HG03469 (cell line): ENCODE measurements at regions not wholly inside any gene's neighbourhood (a gene's known extent, or its start where the extent isn't known, plus 50 kb on each side); places are given as distances from the start of the nearest gene placed in this dataset.
"Not testable (repeated sequence)": the region's sequence is repeated elsewhere in the genome, so short reads cannot be mapped to it uniquely, and the experiment has no call there.

ENCODE experiments used
- ATAC-seq: cut with Tn5 transposase; IDR thresholded peaks from one replicate; pipeline ENCODE4 v1.9.1; 2021; ENCODE audit warnings: mild to moderate bottlenecking, moderate library complexity, moderate number of reproducible peaks; ENCODE audit not compliant: unreplicated experiment

DNA sequence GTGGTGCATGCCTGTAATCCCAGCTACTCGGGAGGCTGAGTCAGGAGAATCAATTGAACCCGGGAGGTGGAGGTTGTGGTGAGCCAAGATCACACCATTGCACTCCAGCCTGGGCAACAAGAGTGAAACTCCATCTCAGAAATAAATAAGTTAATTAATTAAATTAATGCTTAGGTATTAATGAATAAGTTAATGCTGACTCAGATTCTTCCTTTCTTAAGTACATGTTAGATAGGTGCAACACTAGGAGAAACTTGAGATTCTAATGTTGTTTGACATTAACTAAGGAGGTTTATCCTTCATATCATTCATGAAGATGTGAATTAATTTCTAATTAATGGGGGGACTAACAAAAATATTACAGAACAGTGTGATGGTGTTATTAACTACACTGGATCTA lies 812.6 kb upstream of the SPRY2 start:
- no peak for ATAC-seq

DNA sequence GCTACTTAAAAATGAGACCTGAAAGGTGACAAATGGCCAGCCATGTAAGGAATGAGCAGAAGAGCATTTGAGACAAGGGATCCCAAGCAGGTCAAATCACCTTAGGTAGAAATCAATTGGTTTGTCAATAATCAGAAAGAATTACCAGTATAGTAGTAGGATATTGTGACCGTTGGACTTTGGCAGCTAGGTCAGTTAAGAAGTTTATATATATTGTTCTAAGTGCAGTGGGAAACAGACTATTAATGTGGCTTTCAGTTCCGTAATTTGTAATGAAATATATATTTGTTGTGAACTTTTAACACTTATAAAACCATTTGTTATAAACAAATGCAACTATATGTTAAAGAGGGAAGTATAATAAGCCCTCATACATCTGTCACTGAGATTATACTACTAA lies 807.9 kb upstream of the SPRY2 start:
- ATAC-seq = no peak

DNA sequence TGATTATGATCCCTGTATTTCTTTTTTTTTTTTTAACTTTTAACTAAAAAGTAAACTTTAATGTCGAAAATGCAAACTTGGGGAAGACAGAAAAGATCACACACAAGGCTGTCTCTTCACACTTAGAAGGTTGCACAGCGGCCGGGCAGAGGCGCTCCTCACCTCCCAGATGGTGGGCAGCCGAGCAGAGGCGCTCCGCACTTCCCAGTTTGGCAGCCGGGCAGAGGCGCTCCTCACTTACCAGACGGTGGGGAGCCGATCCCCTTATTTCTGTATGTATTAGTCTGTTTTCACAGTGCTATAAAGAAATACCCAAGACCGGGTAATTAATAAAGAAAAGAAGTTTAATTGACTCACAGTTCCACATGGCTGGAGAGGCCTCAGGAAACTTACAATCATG lies 805.6 kb upstream of the SPRY2 start:
- ATAC-seq = not testable (repeated sequence)

DNA sequence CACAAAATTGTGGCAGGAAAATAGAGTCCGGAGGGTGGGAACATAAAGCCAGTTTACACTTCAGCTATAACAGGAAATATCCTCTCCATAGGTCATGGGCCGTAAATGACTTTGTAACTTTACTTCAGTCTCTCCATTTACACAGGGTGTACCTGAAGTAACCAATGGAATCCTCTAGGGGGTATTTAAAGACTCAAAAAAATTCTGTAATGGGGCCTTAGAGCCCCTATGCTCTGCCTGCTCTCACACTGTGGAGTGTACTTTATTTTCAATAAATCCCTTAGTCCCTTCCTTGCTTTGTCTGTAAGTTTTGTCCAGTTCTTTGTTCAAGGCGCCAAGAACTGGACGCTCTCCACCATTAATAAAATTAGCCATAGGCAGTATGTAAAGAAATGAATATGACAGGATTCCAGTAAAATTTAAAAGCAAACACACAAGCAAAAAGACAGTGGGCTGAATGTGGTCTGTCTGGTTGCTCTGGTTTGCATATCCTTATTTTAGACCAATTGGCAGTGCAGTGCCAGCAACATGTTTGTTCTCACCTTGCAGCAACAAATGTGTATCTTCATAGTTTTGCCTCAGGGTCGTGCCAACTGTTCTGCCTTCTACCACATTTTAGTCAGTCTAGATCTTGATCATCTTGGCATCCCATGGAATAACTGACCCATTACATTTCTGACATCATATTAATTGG lies 801.5 kb upstream of the SPRY2 start:
- ATAC-seq = no peak

DNA sequence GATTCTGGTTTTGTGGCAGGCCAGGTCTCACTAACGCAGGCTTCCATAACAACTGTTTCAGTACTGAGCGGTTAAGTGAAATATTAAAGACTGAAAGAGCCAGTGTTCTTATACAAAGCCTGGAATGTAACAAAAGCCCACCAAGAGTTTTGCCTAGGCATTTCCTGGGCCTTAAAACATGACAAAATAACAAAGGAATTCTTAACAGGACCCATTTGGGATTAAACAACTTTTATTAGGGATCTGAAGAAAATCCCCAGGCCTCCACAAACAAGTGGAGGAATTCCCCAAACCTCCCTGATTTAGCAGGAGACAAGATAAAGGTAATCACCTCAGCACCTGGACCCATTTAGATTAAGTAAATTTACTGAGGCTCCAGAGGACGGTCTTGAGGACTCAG lies 799.7 kb upstream of the SPRY2 start:
- no peak for ATAC-seq

DNA sequence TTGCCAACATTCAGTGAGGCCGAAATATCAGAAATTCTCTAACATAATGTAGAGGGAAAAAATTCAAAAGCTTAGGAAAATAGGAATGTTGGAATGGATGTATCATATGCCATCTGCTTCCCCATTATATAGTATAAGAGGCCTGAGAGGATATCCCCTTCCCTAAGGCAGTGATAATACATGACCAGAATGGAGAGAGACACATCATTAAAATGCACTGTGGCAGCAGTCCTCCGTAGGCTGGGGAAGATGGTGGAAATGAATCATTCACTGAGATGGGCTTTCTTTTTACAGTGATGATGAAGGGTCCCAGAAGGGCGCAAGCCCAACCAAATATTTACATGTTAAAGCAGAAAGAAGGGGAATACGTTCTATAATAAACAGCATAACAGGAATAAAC lies 799.1 kb upstream of the SPRY2 start:
- ATAC-seq = no peak

DNA sequence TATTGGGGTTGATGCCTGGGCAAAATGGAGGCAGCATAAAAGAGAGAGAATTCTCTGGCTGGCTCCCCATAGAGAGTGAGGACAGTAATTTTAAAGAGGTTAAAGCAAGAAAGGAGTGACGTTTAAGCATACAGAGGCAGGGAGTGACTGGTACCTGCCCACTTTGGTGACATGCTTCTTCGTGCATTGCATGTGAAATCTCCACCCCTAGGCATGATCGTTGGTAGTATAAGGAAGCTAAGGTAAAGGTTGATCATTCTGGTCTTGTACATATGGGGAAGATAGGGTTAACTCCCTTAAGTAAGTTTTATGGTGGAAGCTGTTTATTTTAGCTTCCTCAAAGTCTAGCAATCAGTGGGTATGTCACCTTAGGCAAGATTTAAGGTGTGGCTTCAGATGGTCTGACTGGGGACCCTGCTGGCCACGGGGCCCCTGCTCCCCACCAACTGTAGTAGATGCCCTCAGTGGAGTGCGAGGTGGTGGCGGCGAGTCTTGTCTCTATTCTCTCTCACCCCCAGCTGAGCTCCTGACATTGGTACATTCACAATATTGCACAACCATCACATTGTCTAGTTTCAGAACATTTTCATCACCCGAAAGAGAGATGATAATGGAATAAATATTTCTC lies 797.5 kb upstream of the SPRY2 start:
- no peak for ATAC-seq

DNA sequence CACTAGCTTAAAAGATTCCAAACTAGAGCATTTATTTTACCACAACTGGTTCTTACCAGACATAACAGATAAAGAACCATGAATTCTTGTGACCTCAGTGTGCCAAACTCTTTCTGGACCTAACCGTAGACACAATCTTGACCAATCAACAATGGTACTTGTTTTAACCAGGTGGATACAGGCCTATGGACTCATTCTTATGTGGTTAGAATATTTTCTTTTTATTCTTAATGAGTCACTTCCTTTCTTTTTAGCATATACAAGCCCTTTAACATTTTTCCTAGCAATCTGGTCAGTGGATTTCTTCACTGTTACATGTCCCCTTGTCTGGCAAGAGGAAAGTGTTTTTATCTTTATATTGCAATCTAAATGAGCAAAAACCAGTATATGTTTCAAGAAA lies 792.1 kb upstream of the SPRY2 start:
- ATAC-seq = no peak

DNA sequence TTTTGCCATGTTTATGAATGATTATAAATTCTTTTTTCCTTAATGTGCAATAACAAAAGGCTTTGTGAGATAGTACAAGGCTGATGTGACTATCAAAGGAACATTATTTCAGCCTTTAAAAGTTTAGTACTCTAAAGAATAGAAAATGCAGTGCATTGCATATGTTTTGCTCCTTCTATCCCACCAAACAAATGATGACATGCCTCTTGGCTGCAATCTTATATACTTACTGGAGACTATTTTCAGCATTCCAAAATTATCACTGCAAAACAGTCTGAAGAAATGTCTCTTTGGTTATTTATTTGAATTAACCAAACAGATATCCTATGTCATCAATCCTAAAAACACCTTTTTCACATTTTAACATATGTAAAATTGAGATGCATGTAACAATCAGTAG lies 776.5 kb upstream of the SPRY2 start:
- ATAC-seq = no peak

DNA sequence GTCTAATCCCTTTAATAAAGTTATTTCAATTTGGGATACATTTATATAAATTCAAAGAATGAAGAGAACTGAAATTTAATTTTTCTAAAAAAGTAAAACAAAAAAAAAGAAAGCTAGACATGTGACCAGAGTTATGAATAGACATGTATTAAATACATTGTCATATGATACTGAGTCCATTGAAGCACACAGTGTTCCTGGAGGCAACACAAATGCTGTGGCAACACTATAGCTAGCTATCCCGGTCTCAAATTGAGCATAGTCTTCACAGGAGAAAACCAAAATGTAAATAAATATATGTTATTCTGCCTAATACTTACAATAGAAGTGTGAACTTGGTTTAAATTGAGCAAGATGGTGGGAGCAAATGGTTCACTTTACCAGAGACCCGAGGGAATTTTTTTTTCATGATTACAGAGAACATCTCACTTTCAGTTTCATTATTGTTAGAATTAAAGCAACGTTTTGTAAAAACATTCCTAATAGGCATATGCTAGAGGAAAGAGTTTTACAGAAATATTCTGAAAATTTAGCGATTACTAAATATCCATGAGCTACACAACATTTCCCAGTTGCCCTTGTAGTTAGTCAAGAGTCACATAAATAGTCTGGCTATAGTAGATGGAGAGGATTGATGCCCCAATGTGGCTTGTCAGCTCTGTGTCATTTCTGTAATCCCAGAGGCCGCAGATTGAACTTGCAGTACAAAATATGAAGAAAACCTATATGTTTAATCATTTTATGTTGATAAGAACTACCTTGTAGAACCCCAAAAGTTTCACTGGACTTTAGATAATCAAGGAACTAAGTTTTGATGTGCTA lies 775.7 kb upstream of the SPRY2 start:
- ATAC-seq = no peak

DNA sequence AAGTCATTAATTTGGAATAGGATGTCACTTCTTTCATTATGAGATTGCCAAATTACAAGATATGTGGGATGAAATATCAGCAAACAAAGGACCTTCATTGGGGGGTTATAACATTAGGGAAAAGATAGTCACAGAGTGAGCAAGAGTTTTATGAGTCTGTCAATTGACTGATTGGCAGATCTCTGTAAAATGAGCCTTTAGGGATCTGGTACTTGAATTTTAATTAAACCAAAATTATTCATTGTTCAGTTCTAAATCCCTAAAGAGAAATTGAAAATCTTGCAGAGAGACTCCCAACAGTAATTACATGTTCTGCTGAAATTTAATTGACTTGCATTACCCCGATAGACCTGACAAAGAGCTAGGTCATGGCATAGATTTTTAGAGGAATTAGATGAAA lies 768.1 kb upstream of the SPRY2 start:
- no peak for ATAC-seq

DNA sequence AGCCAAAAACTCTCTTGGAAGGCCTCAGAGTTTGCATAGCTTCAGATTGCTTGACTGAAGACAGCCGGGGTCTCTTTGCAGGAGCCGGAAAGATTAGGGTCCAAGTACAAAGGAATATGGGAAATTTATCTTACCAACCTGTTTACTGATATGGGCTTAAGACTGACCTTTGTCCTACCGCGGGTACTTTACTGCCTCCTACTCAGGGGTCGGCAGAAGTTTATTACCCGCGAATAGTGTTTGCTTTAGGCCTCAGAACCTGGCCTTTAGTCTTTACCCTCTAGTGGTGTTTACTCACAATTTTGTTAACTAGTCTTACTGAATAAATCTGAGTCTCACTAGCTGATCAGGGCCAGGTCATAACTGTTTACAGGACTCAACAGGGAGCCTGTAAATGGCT lies 765.4 kb upstream of the SPRY2 start:
- ATAC-seq = no peak

DNA sequence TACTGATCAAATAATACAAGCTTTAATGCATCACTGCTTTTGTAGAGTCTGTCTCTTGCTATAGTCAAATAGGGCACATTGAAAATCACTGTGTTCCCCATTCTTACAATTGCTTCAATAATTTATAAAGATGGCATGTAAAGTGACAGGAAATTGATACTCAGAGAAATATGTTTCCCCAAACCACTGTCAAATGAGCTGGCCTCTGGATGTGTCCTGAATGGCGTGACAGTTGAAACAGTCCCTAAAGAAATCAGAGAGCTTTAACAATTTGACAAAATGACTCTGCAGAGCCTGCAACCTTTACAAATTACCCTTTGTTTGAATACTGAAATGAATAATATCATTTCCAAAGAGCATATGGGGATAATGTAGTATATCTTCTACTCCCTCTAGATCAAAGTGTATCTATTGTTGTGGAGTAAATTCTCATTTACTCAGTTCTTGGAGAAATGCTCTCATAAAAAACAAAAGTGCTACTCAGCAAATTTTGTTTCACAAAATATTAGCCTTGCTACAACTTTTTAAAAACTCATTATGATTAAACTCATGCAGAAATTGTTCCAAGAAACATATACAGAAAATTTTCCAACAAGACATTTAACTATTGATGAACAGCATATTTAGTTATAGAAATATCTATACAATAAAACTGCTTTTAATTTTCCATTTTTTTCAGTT lies 763.2 kb upstream of the SPRY2 start:
- no peak for ATAC-seq

DNA sequence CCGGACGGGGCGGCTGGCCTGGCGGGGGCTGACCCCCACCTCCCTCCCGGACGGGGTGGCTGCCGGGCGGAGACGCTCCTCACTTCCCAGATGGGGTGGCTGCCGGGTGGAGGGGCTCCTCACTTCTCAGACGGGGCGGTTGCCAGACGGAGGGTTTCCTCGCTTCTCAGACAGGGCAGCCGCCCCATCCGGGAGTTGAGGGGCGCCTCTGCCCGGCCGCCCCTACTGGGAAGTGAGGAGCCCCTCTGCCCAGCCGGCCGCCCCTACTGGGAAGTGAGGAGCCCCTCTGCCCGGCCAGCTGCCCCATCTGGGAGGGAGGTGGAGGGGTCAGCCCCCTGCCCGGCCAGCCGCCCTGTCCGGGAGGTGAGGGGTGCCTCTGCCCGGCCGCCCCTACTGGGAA lies 761.1 kb upstream of the SPRY2 start:
- ATAC-seq = not testable (repeated sequence)

DNA sequence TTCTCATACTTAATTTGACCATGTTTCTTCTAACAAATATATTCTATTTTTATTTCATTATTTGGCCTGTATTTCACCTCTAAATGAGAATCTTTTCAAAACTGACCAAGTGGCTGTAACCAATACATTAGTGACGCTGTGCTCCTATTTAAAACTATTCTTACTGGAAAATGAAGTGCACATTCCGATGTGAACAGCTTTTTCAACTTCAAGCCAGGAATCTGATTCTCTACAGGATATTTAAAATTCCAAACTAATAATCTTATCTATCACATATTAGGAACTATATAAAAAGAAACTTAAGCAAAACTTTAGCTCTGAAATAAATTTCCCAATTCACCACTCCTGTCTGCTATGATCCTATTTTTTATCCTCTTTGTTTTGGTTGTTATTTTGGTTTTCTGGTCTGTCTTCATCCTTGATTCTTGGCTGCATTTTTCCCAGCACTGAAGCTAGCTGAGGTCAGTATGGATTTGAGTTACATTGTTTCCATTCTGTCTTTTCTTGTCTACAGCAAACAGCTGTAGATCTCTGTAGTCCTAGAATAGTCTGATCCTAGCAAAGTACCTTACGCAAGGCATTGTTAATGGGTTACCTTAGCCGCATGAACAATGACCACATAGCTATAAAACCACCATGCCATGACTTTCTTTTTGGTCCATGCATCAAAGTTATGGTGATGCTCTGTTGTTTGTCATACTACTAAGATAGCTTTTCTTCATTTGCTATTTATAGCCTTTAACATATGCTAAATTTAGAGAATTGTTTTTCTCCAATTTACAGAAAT lies 748.6 kb upstream of the SPRY2 start:
- ATAC-seq = no peak

DNA sequence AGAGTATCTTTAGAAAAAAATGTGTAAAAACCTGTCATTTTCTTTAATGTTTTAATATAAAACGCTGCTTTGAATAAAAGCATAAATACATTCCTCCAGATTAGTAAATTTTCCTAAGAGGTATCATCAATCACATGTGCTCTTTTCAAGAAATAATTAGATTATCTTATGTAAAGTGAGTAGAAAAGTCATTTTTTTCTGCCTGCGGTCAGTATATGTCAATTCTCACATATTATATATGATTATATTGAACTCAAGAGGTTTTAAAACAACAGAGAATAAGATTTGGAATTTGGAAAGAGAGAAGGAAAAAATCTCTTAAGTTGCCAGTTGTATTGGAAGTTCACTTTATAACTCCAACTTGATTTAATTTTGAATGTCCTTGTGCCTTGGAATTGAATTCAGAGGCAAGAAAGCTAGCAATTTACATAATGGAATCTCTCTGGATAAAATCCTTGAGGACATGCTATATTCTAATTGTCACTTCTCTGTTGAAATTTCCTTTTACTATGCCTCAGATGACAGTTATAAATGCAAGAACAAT lies 740.1 kb upstream of the SPRY2 start:
- ATAC-seq = no peak

DNA sequence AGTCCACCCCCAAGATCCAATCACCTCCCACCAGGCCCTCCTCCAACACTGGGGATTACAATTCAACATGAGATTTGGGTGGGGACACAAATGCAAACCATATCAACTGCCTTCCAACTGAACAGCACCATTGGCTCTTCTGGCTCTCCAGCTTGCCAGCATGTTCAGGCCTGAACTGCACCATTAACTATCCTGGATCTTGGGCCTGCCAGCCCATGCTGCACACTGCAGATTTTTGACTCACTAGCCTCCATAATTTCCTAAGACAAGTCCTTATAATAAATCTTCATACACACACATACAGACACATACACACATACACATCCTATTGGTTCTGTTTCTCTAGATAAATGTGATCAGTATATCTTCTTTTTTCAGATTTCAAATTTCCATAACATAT lies 737.1 kb upstream of the SPRY2 start:
- no peak for ATAC-seq

DNA sequence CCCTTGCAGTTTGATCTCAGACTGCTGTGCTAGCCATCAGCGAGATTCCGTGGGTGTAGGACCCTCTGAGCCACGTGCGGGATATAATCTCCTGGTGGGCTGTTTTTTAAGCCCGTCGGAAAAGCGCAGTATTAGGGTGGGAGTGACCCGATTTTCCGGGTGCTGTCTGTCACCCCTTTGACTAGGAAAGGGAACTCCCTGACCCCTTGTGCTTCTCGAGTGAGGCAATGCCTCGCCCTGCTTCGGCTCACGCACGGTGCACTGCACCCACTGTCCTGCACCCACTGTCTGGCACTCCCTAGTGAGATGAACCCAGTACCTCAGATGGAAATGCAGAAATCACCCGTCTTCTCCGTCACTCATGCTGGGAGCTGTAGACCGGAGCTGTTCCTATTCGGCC lies 728.9 kb upstream of the SPRY2 start:
- not testable (repeated sequence) for ATAC-seq

DNA sequence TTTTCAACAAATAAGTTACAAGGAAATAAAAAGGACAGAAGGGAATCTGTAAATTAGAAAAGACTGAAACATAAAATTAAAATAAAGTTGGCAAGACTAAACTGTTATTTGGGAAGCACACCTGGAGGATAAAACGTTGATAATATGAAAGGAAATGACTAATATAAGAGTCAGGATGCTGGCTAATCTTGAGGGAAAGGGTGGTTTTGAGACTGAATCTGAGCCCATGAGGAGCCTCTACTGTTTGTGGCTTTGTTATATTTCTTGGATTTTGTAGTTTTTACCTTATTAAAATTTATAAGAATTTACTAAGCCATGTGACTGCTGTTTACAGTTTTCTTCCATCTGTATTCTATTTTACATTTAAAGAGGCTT lies 718.0 kb upstream of the SPRY2 start:
- ATAC-seq = no peak

DNA sequence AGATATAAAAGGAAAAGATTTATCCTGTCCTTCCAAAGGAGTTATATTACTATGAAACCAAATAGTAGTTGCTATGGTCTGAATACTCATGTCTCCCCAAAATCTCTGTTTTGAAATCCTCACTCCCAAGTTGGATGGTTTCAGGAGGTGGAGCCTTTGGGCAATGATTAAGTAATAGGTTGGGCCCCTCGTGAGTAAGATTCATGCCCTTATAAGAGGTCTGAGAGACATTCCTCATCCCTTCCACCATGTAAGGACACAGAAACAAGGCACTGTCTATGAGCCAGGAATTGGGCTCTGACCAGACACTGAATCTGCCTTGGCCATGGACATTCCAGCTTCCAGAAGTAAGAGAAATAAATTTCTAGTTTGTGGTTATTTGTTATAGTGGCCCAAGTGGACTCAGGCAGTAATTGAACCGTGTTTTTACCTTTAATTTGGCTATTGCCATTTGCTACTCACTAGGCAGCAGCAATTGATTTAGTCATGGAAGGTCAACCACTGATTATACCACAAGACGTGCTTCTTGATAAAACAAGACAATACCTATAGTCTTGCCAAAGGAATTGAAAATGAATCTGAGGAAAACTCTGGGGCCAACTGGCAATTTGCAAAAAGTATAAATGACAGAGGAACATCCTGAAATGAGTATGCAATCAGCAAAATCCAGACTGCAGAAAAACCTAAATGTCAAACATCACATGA lies 717.4 kb upstream of the SPRY2 start:
- no peak for ATAC-seq
